HG02943 (cell line): ENCODE measurements at regions not wholly inside any gene's neighbourhood (a gene's known extent, or its start where the extent isn't known, plus 50 kb on each side); places are given as distances from the start of the nearest gene placed in this dataset.

Source experiments
- ATAC-seq: cut with Tn5 transposase; IDR thresholded peaks from one replicate; pipeline ENCODE4 v1.9.1; 2021; ENCODE audit warnings: mild to moderate bottlenecking, low read depth, moderate library complexity; ENCODE audit not compliant: unreplicated experiment

- ATAC-seq = no peak
Observed at GRCh38 chr15:101124731-101125451, 127.0 kb downstream of the CHSY1 start.

DNA sequence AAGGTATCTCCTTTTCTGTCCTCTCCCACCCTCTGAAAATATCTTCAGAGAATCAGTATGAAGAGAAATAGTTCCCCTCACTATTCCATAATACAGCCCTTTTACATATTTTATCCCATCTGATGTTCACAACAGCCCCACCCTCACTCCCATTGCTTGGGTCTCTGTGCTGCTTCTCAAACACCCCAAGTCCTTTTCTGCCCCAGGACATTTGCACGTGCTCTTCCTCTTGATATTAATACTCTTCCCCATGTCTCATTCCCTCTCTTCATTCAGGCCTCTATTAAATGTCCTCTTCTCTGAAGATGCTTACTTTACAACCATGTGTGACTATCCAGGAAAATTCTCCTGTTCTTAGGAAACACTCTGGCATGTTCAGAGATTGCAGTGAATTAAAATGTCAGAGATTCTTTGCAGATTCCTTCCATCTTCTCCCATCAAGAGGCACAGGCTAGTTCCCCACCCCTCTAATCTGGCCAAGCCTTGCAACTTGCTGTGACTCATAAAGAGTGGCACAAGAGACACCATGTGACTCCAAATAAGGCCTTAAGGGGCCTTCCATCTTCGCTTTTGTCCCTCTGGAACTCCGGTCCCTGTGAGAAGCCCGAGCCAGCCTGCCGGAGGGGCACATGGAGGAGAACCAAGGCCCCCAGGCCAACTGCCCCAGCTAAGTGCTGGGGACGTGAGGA lies 128.5 kb downstream of the CHSY1 start:
- no peak for ATAC-seq

- ATAC-seq = no peak
Observed at GRCh38 chr15:101122806-101123205, 129.0 kb downstream of the CHSY1 start.

GRCh38 chr15:101122266-101122665 lies 129.6 kb downstream of the CHSY1 start:
- no peak for ATAC-seq

DNA sequence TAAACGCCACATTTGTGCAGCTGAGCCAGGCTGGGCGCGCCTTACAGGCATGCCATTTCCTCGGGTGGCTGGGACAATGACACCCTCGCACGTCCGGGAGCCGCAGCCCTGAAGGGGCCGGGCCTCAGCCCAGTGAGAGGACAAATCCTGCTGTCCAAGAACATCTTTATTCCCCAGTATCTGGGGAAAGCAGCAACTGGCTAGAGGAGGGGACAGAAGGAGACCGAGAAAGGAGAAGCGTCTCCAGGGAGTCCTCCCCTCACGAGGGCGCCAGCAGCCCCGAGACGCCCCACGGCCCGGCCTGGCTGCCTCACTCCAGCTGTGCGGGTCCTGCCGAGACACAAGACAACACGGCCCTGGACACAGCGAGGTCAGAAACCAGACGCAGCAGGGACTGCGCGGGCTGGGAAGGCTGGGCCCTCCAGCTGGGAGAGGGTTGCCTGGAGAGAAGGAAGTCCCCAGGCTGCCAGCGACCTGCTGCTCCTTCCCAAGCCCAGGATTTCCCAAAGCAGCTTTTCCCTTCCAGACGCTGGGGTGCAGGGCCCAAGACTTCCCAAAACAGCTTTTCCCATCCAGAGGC lies 130.2 kb downstream of the CHSY1 start:
- ATAC-seq = peak; percentile 63

DNA sequence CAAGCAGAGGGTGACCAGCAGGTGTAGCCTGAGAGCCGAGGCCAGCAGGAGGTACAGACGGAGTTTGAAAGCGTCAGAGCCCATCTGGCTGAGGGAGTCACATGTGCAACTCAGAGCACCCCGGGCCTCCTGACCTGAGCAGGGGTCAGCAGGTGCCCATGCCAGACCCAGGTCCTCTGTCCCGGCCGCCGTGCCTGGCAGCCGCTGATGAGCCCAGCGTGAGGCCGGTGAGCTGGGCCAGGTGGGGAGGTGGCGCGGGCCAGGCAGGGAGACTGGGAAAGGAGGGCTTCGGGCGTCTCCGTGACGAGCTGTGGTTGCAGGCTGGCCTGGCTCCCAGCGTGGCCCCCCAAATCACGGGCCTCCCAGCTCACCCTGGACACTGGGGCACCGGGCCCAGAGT lies 130.9 kb downstream of the CHSY1 start:
- ATAC-seq = no peak

GRCh38 chr15:101120473-101120872 lies 131.4 kb downstream of the CHSY1 start:
- ATAC-seq = no peak
